HEK293 (cell line): ENCODE measurements at regions not wholly inside any gene's neighbourhood (a gene's known extent, or its start where the extent isn't known, plus 50 kb on each side); places are given as distances from the start of the nearest gene placed in this dataset.

ENCODE experiments used
- CTCF ChIA-PET: fragments of 350-600 bp; formaldehyde crosslinking; extraction: SDS; loops from one replicate; lab custom pipeline; 2021; ENCODE audit warnings: antibody characterized with exemption; lab: Yijun Ruan, JAX
- POLR2A ChIA-PET: fragments of 300-600 bp; formaldehyde crosslinking; extraction: SDS; loops from one replicate; lab custom pipeline; 2020; ENCODE audit warnings: antibody characterized with exemption, inconsistent platforms; lab: Yijun Ruan, JAX
- H3K27ac ChIP-seq: fragments of 200-500 bp; sonication (Bioruptor generic); 2 replicates; pipeline ENCODE4 v1.5.1; 2014; ENCODE audit warnings: low read depth, low read length, control low read depth, inconsistent platforms; ENCODE audit errors: extremely low read depth
- H3K36me3 ChIP-seq, 2 experiments: fragments of 200-500 bp in 1 of 2; sonication (Bioruptor generic) in 1 of 2; 1 replicate in 1 of 2; 2 replicates in 1 of 2; pipeline ENCODE4 v1.5.1; 2014 to 2017; ENCODE audit warnings: inconsistent platforms in 2 of 2, low read length in 2 of 2; ENCODE audit not compliant: control insufficient read depth in 2 of 2, insufficient read depth in 1 of 2
- H3K4me1 ChIP-seq: fragments of 200-500 bp; sonication (Bioruptor generic); 2 replicates; pipeline ENCODE4 v1.5.1; 2014; ENCODE audit warnings: mild to moderate bottlenecking, low read length, inconsistent platforms; ENCODE audit not compliant: control insufficient read depth, insufficient read depth
- H3K4me3 ChIP-seq: 2 replicates; pipeline ENCODE4 v1.5.1; 2011; ENCODE audit warnings: low read depth, mild to moderate bottlenecking, control low read depth, low read length, moderate library complexity
- H3K9me3 ChIP-seq: fragments of 200-500 bp; sonication (Bioruptor generic); 2 replicates; pipeline ENCODE4 v1.5.1; 2014; ENCODE audit warnings: low read depth, low read length, inconsistent platforms; ENCODE audit not compliant: control insufficient read depth, insufficient read depth
- GLI4 ChIP-seq: fragments of 450-650 bp; formaldehyde crosslinking; IDR thresholded peaks from 2 replicates; pipeline ENCODE4 v1.5.1; 2016; ENCODE audit warnings: missing biosample characterization, missing genetic modification characterization
- GLIS2 ChIP-seq: fragments of 450-650 bp; formaldehyde crosslinking; IDR thresholded peaks from 2 replicates; pipeline ENCODE4 v1.5.1; 2016; ENCODE audit warnings: missing biosample characterization, missing genetic modification characterization
- PRDM1 ChIP-seq: fragments of 450-650 bp; formaldehyde crosslinking; IDR thresholded peaks from 2 replicates; pipeline ENCODE4; 2016; ENCODE audit warnings: missing biosample characterization, missing genetic modification characterization
- SALL2 ChIP-seq: fragments of 450-650 bp; formaldehyde crosslinking; IDR thresholded peaks from 2 replicates; pipeline ENCODE4 v1.5.0; 2017; ENCODE audit warnings: missing biosample characterization, mild to moderate bottlenecking, missing genetic modification characterization, borderline replicate concordance
- SP3 ChIP-seq: fragments of 450-650 bp; formaldehyde crosslinking; IDR thresholded peaks from 2 replicates; pipeline ENCODE4 v1.5.1; 2016; ENCODE audit warnings: missing biosample characterization, missing genetic modification characterization
- WT1 ChIP-seq: fragments of 450-650 bp; formaldehyde crosslinking; IDR thresholded peaks from 2 replicates; pipeline ENCODE4 v1.5.1; 2016; ENCODE audit warnings: missing biosample characterization, missing genetic modification characterization
- ZBTB7A ChIP-seq: fragments of 450-650 bp; formaldehyde crosslinking; IDR thresholded peaks from 2 replicates; pipeline ENCODE4 v1.5.1; 2016; ENCODE audit warnings: low read depth, missing biosample characterization, missing genetic modification characterization
- ZEB2 ChIP-seq: fragments of 450-650 bp; formaldehyde crosslinking; IDR thresholded peaks from 2 replicates; pipeline ENCODE4 v1.5.1; 2016; ENCODE audit warnings: missing biosample characterization, missing genetic modification characterization
- ZNF169 ChIP-seq: fragments of 450-650 bp; formaldehyde crosslinking; IDR thresholded peaks from 2 replicates; pipeline ENCODE4 v1.5.1; 2016; ENCODE audit warnings: missing biosample characterization, missing genetic modification characterization
- ZNF501 ChIP-seq: fragments of 450-650 bp; formaldehyde crosslinking; IDR thresholded peaks from 2 replicates; pipeline ENCODE4 v1.5.1; 2016; ENCODE audit warnings: missing biosample characterization, missing genetic modification characterization
- ZNF555 ChIP-seq: fragments of 450-650 bp; formaldehyde crosslinking; conservative IDR thresholded peaks from 2 replicates; pipeline ENCODE4 v1.5.1; 2017; ENCODE audit warnings: missing biosample characterization, mild to moderate bottlenecking, missing genetic modification characterization, inconsistent platforms
- ZNF626 ChIP-seq: fragments of 450-650 bp; sonication (Bioruptor Pico); formaldehyde crosslinking; IDR thresholded peaks from 2 replicates; pipeline ENCODE4 v1.5.1; 2018; ENCODE audit warnings: missing biosample characterization, missing genetic modification characterization, inconsistent platforms
- ZNF747 ChIP-seq: fragments of 450-650 bp; formaldehyde crosslinking; IDR thresholded peaks from 2 replicates; pipeline ENCODE4 v1.5.1; 2016; ENCODE audit warnings: missing biosample characterization, missing genetic modification characterization
- ZNF777 ChIP-seq: fragments of 450-650 bp; formaldehyde crosslinking; IDR thresholded peaks from 2 replicates; pipeline ENCODE4 v1.5.1; 2017; ENCODE audit warnings: missing biosample characterization, missing genetic modification characterization, borderline replicate concordance
- ZNF830 ChIP-seq: fragments of 450-650 bp; IDR thresholded peaks from 2 replicates; pipeline ENCODE4 v1.5.0; 2018; ENCODE audit warnings: missing biosample characterization, missing genetic modification characterization, low read depth, mild to moderate bottlenecking, moderate library complexity
- TF ChIP-seq, protein P1 (sequence below): fragments of 450-650 bp; formaldehyde crosslinking; IDR thresholded peaks from 2 replicates; pipeline ENCODE4 v1.5.1; 2016; ENCODE audit warnings: missing biosample characterization, missing genetic modification characterization
- TF ChIP-seq, protein P2 (sequence below): IDR thresholded peaks from 2 replicates; pipeline ENCODE4 v1.6.1; 2011; ENCODE audit warnings: mild to moderate bottlenecking, low read depth, low read length, borderline replicate concordance
- TF ChIP-seq, protein P3 (sequence below): fragments of 450-650 bp; formaldehyde crosslinking; IDR thresholded peaks from 2 replicates; pipeline ENCODE4 v1.5.1; 2016; ENCODE audit warnings: missing biosample characterization, missing genetic modification characterization, low read depth
- TF ChIP-seq, protein P4 (sequence below): fragments of 450-650 bp; formaldehyde crosslinking; IDR thresholded peaks from 2 replicates; pipeline ENCODE4 v1.5.1; 2016; ENCODE audit warnings: missing biosample characterization, missing genetic modification characterization, low read depth

DNA sequence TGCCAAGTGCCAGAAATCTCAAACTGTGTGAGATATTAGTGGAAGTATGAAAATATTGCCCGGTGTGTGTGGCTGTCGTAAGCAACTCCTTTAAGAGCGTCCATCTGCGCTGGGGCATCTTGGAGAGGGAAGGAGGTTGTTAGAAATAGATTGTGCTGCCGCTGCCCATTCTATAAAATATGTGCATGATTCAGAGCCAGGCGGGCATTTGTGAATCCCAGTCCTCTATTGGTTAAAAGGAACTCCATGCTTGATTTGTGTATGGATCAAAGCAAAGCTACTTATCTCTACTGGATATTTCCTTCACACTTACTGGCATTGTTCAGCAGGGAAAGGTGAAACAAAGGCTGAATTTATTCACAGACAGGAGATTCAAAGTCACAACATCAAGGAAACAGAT lies 89.6 kb upstream of the SNRK start:
- no peak for TF ChIP-seq WT1 (tag by site-specific recombination)
- TF ChIP-seq, protein P1, sequence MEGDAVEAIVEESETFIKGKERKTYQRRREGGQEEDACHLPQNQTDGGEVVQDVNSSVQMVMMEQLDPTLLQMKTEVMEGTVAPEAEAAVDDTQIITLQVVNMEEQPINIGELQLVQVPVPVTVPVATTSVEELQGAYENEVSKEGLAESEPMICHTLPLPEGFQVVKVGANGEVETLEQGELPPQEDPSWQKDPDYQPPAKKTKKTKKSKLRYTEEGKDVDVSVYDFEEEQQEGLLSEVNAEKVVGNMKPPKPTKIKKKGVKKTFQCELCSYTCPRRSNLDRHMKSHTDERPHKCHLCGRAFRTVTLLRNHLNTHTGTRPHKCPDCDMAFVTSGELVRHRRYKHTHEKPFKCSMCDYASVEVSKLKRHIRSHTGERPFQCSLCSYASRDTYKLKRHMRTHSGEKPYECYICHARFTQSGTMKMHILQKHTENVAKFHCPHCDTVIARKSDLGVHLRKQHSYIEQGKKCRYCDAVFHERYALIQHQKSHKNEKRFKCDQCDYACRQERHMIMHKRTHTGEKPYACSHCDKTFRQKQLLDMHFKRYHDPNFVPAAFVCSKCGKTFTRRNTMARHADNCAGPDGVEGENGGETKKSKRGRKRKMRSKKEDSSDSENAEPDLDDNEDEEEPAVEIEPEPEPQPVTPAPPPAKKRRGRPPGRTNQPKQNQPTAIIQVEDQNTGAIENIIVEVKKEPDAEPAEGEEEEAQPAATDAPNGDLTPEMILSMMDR (tag by site-specific recombination), result no peak
- TF ChIP-seq, protein P2, sequence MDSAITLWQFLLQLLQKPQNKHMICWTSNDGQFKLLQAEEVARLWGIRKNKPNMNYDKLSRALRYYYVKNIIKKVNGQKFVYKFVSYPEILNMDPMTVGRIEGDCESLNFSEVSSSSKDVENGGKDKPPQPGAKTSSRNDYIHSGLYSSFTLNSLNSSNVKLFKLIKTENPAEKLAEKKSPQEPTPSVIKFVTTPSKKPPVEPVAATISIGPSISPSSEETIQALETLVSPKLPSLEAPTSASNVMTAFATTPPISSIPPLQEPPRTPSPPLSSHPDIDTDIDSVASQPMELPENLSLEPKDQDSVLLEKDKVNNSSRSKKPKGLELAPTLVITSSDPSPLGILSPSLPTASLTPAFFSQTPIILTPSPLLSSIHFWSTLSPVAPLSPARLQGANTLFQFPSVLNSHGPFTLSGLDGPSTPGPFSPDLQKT, result no peak
- TF ChIP-seq ZEB2 (tag by site-specific recombination), result no peak
- no peak for TF ChIP-seq ZBTB7A (tag by site-specific recombination)
- TF ChIP-seq, all 188 proteins: peak for 0
- Histone ChIP-seq H3K4me1 (no peaks in the 10 kb centered on the region), H3K36me3 (no peaks in the 10 kb centered on the region), H3K4me3 (no peak overlapping the region), H3K27ac (no peak overlapping the region), H3K9me3 (no peaks in the 10 kb centered on the region)
- POLR2A ChIA-PET, result no interaction called here
- CTCF ChIA-PET, result no interaction called here

DNA sequence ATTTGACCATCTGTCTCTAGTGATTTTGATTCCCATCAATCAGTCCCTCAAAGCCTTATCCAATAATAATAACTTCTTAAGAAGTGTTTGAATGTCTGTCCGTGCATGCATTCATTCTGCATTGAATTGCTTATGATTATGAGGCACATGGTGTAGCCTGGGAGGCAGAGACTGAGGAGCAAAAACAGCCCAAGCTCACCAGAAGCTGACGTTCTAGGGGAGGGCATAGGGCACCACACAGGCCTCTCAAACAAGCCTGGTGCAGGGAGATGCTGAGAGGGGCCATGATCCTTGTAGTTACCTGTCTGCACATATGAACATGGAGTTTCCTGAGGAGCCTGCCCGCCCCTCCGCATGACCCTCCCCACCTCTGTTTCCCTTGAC lies 89.2 kb upstream of the POMGNT2 start:
- no peaks in the 10 kb centered on the region for H3K4me1 ChIP-seq
- ChIA-PET CTCF (no interaction called here), POLR2A (no interaction called here)
- H3K27ac ChIP-seq, result no peak overlapping the region
- H3K4me3 ChIP-seq, result no peak overlapping the region
- H3K36me3 ChIP-seq, result no peaks in the 10 kb centered on the region
- no peaks in the 10 kb centered on the region for H3K9me3 ChIP-seq
- TF ChIP-seq ZNF626 (no peak), ZNF747 (tag by site-specific recombination) (no peak), SALL2 (tag by site-specific recombination) (no peak), ZNF555 (tag by site-specific recombination) (no peak), WT1 (tag by site-specific recombination) (no peak), ZNF501 (tag by site-specific recombination) (no peak)
- TF ChIP-seq, protein P3, sequence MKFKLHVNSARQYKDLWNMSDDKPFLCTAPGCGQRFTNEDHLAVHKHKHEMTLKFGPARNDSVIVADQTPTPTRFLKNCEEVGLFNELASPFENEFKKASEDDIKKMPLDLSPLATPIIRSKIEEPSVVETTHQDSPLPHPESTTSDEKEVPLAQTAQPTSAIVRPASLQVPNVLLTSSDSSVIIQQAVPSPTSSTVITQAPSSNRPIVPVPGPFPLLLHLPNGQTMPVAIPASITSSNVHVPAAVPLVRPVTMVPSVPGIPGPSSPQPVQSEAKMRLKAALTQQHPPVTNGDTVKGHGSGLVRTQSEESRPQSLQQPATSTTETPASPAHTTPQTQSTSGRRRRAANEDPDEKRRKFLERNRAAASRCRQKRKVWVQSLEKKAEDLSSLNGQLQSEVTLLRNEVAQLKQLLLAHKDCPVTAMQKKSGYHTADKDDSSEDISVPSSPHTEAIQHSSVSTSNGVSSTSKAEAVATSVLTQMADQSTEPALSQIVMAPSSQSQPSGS, result no peak

DNA sequence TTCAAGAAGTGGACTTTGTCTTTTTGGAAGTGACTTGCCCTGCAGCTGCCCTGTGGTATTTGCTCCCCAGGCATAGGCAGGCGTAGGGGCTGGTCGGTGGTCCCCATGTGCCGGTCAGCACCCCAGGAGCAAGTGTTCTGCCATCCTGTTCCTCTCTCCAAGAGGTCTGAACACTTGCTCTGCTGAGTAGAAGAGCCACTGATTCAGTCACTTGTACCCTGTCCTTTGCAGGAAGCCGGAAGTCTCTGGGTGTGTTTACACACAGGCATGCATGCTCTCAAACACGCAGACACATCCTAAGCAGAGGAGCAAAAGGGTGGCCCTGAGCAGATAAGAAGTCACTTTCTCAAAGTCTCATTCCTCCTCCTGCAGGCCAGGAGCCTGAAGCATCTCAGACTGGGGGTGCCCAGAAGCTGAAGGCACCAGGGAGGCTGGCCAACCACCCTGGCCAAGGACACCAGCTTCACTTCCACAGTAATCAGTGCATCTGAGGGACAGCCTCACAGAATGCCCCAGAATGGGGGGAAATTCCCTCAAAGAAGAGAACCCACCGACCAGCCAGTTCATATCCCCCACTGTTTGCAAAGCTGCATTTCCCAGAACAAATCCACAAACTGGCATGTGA lies 88.7 kb upstream of the POMGNT2 start:
- Histone ChIP-seq H3K27ac (no peak overlapping the region), H3K9me3 (no peaks in the 10 kb centered on the region), H3K36me3 (no peaks in the 10 kb centered on the region), H3K4me1 (no peaks in the 10 kb centered on the region), H3K4me3 (no peak overlapping the region)
- ChIA-PET CTCF (no interaction called here), POLR2A (no interaction called here)
- no peak for TF ChIP-seq ZNF169 (tag by site-specific recombination)
- no peak for TF ChIP-seq SALL2 (tag by site-specific recombination)
- TF ChIP-seq, all 188 proteins: peak for 0

DNA sequence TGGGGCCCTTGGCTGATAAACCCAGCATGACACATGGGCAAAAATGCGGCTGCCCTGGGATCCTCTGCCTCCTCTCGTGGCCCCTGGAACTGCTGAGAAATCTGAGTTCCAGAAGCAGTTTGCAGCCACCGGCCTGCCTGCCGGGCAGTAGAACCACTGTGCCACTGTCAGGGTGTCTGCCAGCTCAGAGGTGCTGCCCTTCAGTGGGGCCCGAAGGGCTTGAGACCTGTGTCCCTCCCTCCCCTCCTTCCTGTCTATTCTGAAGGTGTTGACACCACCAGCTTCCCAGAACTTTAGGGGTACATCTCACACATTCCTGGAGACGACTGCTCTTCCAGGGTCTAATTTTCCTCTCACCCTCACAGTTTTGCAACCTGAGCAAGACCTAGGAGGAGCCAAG lies 88.2 kb upstream of the POMGNT2 start:
- Histone ChIP-seq H3K4me3 (no peak overlapping the region), H3K4me1 (no peaks in the 10 kb centered on the region), H3K36me3 (no peaks in the 10 kb centered on the region), H3K27ac (no peak overlapping the region), H3K9me3 (no peaks in the 10 kb centered on the region)
- ChIA-PET CTCF (interaction anchor here (0.6 kb wide), 1 partner anchor 1212 kb away, joined by 4 read pairs; no protein-coding TSS in a partner anchor), POLR2A (no interaction called here)
- no peak for TF ChIP-seq SP3
- TF ChIP-seq, protein P2, result no peak
- no peak for TF ChIP-seq PRDM1 (tag by site-specific recombination)
- TF ChIP-seq ZNF777 (tag by site-specific recombination), result no peak
- no peak for TF ChIP-seq ZNF830 (tag by site-specific recombination)
- no peak for TF ChIP-seq GLI4 (tag by site-specific recombination)
- TF ChIP-seq, protein P4, sequence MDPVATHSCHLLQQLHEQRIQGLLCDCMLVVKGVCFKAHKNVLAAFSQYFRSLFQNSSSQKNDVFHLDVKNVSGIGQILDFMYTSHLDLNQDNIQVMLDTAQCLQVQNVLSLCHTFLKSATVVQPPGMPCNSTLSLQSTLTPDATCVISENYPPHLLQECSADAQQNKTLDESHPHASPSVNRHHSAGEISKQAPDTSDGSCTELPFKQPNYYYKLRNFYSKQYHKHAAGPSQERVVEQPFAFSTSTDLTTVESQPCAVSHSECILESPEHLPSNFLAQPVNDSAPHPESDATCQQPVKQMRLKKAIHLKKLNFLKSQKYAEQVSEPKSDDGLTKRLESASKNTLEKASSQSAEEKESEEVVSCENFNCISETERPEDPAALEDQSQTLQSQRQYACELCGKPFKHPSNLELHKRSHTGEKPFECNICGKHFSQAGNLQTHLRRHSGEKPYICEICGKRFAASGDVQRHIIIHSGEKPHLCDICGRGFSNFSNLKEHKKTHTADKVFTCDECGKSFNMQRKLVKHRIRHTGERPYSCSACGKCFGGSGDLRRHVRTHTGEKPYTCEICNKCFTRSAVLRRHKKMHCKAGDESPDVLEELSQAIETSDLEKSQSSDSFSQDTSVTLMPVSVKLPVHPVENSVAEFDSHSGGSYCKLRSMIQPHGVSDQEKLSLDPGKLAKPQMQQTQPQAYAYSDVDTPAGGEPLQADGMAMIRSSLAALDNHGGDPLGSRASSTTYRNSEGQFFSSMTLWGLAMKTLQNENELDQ (tag by site-specific recombination), result no peak
- no peak for TF ChIP-seq GLIS2 (tag by site-specific recombination)
